GM12873 (cell line): ENCODE measurements at regions not wholly inside any gene's neighbourhood (a gene's known extent, or its start where the extent isn't known, plus 50 kb on each side); places are given as distances from the start of the nearest gene placed in this dataset.

ENCODE experiments used
- TF ChIP-seq, protein P1 (sequence below): IDR thresholded peaks from 2 replicates; pipeline ENCODE4 v1.5.1; 2012; ENCODE audit warnings: low read depth, mild to moderate bottlenecking, moderate library complexity, low read length, control low read depth; ENCODE audit not compliant: insufficient read depth; ENCODE audit errors: missing control alignments

DNA sequence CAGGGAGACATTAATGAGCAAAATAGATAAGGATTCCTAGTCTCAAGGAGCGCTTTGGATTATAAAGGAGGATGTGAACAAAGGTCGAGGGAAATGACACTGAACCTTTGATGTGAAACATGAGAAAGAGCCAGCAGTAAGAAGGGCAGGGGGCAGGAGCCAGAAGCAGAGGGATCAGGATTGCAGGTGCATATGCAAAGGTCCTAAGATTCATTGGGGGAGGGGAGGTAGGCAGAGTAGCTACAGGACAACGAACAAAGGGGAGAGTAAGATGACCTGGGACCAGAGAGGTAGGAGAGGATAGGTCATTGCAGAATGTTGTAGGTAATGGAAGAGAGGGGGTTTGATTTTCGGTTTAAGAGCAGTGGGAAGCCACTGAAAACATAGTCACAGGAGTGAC, 129.2 kb upstream of the TRPM3 start:
- TF ChIP-seq, protein P1, sequence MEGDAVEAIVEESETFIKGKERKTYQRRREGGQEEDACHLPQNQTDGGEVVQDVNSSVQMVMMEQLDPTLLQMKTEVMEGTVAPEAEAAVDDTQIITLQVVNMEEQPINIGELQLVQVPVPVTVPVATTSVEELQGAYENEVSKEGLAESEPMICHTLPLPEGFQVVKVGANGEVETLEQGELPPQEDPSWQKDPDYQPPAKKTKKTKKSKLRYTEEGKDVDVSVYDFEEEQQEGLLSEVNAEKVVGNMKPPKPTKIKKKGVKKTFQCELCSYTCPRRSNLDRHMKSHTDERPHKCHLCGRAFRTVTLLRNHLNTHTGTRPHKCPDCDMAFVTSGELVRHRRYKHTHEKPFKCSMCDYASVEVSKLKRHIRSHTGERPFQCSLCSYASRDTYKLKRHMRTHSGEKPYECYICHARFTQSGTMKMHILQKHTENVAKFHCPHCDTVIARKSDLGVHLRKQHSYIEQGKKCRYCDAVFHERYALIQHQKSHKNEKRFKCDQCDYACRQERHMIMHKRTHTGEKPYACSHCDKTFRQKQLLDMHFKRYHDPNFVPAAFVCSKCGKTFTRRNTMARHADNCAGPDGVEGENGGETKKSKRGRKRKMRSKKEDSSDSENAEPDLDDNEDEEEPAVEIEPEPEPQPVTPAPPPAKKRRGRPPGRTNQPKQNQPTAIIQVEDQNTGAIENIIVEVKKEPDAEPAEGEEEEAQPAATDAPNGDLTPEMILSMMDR: no peak

DNA sequence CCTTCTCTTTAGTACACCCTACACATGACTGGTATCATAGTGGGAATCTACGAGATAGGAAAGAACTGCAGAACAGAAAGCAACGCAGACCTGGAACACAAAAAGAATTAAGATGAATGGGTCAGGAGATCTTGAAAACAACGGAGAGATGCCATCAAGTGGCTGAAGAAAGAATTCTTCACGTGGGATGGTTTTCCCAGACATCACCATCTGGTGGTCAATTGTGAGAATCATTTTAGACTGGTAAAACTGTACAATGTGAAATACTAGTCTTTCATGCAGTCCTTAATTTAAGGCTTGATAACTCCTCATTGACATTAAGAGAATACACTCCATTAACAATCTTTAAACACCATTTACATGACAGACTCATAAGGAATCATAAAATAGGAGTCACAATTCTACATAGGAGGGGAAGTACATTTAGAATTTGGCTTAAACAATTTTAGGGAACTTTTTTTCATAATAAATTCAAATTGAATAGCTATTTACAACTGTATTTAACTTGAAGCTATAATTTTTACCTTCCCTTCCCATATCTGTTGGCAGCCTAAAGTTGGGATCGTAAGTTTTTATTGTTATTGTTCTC, 128.4 kb upstream of the TRPM3 start:
- TF ChIP-seq, protein P1: peak; percentile 61

DNA sequence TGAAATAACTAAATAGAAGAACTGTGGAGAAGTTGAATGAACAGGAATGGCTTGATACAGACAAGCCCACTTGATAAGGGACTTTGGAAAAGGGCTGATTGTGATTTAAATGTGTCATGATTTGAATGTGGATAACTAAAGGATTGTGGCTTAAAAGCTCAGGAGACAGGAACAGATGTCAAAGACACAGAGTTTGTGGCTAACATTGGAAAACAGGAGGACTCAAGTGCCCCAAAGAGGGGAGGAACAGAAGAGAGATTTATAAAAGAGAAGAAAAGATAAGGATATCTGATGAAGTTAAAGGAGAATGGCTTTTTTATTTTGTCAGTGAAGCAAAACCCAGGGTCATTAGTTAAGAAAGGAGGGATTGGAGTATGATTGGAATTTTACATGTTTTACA, 124.2 kb upstream of the TRPM3 start:
- TF ChIP-seq, protein P1: no peak

DNA sequence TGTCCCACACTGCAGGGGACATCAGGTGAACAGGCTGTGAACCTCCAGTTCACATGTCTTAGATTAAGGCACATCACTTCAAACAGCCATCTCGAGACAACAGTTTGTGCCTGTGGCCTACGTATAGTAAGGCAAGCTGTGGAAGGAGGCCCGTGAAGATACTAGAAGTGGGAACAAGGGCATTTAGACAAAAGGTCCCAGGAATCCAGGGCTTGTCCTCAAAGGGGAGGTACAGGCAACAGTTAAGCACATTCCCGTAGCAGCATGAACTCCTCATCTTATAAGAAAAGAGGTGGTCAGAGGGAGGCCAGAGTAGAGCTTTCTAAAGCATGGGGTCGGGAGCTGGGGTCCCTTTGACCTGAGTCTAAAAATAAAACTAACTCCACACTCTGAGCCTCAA, 122.5 kb upstream of the TRPM3 start:
- TF ChIP-seq, protein P1: no peak

DNA sequence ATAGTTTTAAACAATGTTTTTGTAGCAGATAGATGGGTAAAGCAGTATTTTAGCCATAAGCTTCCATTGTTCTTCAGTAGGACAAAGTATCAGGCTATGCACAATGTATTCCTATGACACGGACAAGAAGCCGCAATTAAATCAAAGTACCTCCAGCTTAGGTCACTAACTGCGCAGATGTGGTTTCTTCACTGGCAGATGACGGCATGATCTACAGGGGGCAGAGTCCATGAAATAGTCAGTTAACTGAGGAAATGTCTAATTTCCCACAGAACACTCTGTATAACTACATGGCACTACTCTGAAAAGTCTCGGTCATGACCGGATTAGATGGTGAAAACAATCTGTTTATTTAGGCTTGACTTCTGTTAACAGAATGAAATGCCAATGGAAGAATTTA, 120.7 kb upstream of the TRPM3 start:
- TF ChIP-seq, protein P1: no peak

DNA sequence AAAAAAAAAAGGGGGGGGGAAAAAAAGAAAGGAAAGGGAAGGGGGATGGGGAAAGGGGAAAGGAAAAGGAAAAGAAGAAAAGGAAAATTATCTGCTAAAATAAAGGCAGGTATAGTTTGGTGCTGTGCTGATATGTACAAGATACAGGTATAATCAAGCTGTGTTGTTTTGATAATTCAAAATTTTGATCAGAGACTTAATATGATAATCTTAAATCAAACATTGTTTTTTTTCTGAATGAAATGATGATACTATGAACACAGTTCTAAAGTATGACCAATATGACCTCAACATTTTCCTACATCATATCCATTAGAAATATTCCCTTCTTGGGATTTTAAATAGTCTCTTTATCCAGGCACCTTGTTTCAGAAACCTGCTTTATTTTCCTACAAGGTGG, 115.6 kb upstream of the TRPM3 start:
- TF ChIP-seq, protein P1: no peak

DNA sequence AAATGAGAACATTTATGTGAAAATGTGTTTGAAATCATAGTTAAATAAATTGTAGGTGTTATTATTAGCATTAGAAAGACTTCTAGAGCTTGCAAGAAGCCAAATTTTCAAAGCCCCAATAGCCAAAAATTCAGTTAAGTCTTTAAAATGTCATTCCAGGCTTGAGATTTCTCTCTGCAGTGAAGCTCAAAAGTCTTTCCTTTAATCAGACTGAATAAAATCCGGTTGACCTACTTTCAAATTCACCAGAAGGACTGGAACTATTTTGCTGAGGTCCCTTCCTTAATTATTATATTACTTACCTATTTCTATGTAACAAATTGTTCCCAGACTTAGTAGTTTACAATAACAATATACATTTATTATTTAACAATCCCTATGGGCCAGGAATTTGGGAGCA, 112.2 kb upstream of the TRPM3 start:
- TF ChIP-seq, protein P1: no peak
